GM19463 (cell line): ENCODE measurements at regions not wholly inside any gene's neighbourhood (a gene's known extent, or its start where the extent isn't known, plus 50 kb on each side); places are given as distances from the start of the nearest gene placed in this dataset.
"Not testable (repeated sequence)": the region's sequence is repeated elsewhere in the genome, so short reads cannot be mapped to it uniquely, and the experiment has no call there.

Experiments
- ATAC-seq: cut with Tn5 transposase; IDR thresholded peaks from one replicate; pipeline ENCODE4 v1.9.1; 2021; ENCODE audit warnings: mild to moderate bottlenecking, moderate library complexity; ENCODE audit not compliant: unreplicated experiment

GRCh38 chr1:55767171-55767570 is 552.0 kb upstream of the USP24 start:
- no peak for ATAC-seq

GRCh38 chr1:55765505-55765904 is 550.3 kb upstream of the USP24 start:
- not testable (repeated sequence) for ATAC-seq

- no peak for ATAC-seq
Observed at GRCh38 chr1:55751776-55752175, 536.6 kb upstream of the USP24 start.

- ATAC-seq = no peak
Observed at GRCh38 chr1:55750628-55750995, 535.4 kb upstream of the USP24 start.

GRCh38 chr1:55749975-55750627 is 534.9 kb upstream of the USP24 start:
- no peak for ATAC-seq

GRCh38 chr1:55747408-55747841 is 532.3 kb upstream of the USP24 start:
- no peak for ATAC-seq

- ATAC-seq = no peak
Observed at GRCh38 chr1:55746710-55747109, 531.5 kb upstream of the USP24 start.

- ATAC-seq = no peak
Observed at GRCh38 chr1:55741516-55741915, 526.4 kb upstream of the USP24 start.

- no peak for ATAC-seq
Observed at GRCh38 chr1:55735106-55735505, 519.9 kb upstream of the USP24 start.

GRCh38 chr1:55726994-55727393 is 511.8 kb upstream of the USP24 start:
- no peak for ATAC-seq

GRCh38 chr1:55725378-55725777 is 510.2 kb upstream of the USP24 start:
- no peak for ATAC-seq

GRCh38 chr1:55724551-55725325 is 509.6 kb upstream of the USP24 start:
- no peak for ATAC-seq

- ATAC-seq = no peak
Observed at GRCh38 chr1:55723001-55723400, 507.8 kb upstream of the USP24 start.

- no peak for ATAC-seq
Observed at GRCh38 chr1:55720261-55720660, 505.1 kb upstream of the USP24 start.

- no peak for ATAC-seq
Observed at GRCh38 chr1:55718758-55719671, 503.9 kb upstream of the USP24 start.

GRCh38 chr1:55717111-55717510 is 501.9 kb upstream of the USP24 start:
- ATAC-seq = no peak

- ATAC-seq = no peak
Observed at GRCh38 chr1:55716610-55717009, 501.4 kb upstream of the USP24 start.

- ATAC-seq = no peak
Observed at GRCh38 chr1:55716151-55716550, 501.0 kb upstream of the USP24 start.

- ATAC-seq = no peak
Observed at GRCh38 chr1:55714230-55714629, 499.1 kb upstream of the USP24 start.

GRCh38 chr1:55713516-55713915 is 498.4 kb upstream of the USP24 start:
- ATAC-seq = no peak

- ATAC-seq = no peak
Observed at GRCh38 chr1:55712148-55712547, 497.0 kb upstream of the USP24 start.
